ENCODE measurements at regions not wholly inside any gene's neighbourhood (a gene's known extent, or its start where the extent isn't known, plus 50 kb on each side); places are given as distances from the start of the nearest gene placed in this dataset.

DNA sequence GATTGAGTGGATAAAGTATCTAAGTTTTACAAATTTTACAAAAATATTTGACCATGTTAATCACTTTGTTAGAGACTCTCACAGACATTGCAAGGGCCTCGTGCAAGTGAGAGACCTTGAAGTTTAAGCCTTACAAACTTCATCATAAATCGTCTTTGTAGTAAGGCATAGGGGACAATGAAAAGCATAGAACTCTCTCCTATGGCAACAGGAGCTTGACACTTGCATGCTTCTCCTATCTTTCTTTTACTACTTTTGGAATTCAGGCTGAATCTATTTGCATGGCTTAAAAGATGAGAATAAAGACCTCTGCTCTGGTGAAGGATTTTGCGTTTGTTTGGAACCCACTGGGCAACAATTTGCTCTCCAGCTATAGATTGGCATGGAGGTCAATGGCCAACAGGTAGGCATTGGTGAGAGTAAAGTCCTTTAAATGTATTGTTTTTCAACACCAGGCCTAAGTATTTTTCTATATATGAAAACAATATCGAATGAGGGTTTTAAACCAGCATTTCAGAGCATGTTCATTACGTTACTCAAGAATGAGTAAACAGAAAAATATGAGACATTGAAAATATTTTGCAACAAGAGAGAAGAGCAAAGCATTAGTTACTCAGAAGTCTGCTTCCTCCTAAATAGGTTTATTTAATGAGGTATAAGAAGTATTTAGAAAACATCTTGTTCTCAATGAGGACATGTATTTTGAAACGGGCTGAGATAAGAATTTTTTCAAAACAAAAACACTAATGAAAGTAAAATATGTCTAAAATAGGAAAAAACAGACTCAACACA is 192.2 kb downstream of the TGFB2 start:
- ChIA-PET CTCF (ENCODE audit: partially characterized antibody) (interaction anchor here (0.9 to 1.0 kb wide), 2 partner anchors 16 to 172 kb away, joined by 3 read pairs; no protein-coding TSS in a partner anchor), POLR2A (ENCODE audit: partially characterized antibody) (no interaction called here)
- no peaks in the 10 kb centered on the region for H3K23me2 ChIP-seq (ENCODE audit: low read depth, low read length)
- H3K36me3 ChIP-seq (ENCODE audit: control insufficient read depth in 2 of 4, insufficient read depth in 4 of 4, low read length in 3 of 4) = no peaks in the 10 kb centered on the region
- WGBS, 2 experiments (ENCODE audit: extremely low coverage in 1 of 2, insufficient coverage in 1 of 2, insufficient read length in 1 of 2, insufficient replicate concordance in 2 of 2, low coverage in 1 of 2, low lambda C conversion rate in 2 of 2, missing lambda C conversion rate in 1 of 2) = 81% methylated on average over 6 of the region's 6 CpGs; no CpG with 5 or more reads in 1 of the 2 experiments
- no peaks in the 10 kb centered on the region for H3K79me1 ChIP-seq (ENCODE audit: low read depth, low read length)
- no peaks in the 10 kb centered on the region for H3K79me2 ChIP-seq (ENCODE audit: control insufficient read depth in 1 of 2, insufficient read depth in 2 of 2, low read length in 2 of 2)
- H3K23ac ChIP-seq (ENCODE audit: insufficient read length) = no peak overlapping the region
- DNase-seq (ENCODE audit: low read depth in 1 of 2, low spot score in 2 of 2) (no peak), FAIRE-seq (no peak)
- H3K4me3 ChIP-seq (ENCODE audit: extremely low read depth in 1 of 4, insufficient read depth in 2 of 4, low read depth in 3 of 4, low read length in 4 of 4) = no peak overlapping the region
- no peak for TF ChIP-seq CHD1 (IDR thresholded peaks at IDR 0.05; ENCODE audit: low read depth, low read length)
- H4K20me1 ChIP-seq (replicated peaks in 1 of 2; ENCODE audit: control insufficient read depth in 1 of 2, insufficient read depth in 2 of 2, low read length in 2 of 2) = no peaks in the 10 kb centered on the region
- H3K4me2 ChIP-seq (ENCODE audit: insufficient read depth in 1 of 2, low read depth in 2 of 2, low read length in 2 of 2) = no peak overlapping the region; a peak in 1 of 4 replicates
- no peak overlapping the region for H2AK5ac ChIP-seq (ENCODE audit: low read depth, low read length)
- H2BK20ac ChIP-seq (ENCODE audit: low read length) = no peak overlapping the region
- no peak overlapping the region for H3K14ac ChIP-seq (ENCODE audit: insufficient read length)
- H3K27me3 ChIP-seq (replicated peaks in 1 of 4; ENCODE audit: control insufficient read depth in 3 of 4, extremely low read depth in 1 of 4, insufficient read depth in 3 of 4, low read length in 3 of 4) = no peaks in the 10 kb centered on the region
- H4K5ac ChIP-seq (ENCODE audit: insufficient read length, low read depth, low read length) = no peak overlapping the region
- H3K18ac ChIP-seq (ENCODE audit: extremely low read depth, low read length) = no peak overlapping the region
- no peak overlapping the region for H4K91ac ChIP-seq (replicated peaks; ENCODE audit: insufficient read length, low read length)
- no peak overlapping the region for H2AFZ ChIP-seq (ENCODE audit: low read length)
- no peak overlapping the region for H3K27ac ChIP-seq (ENCODE audit: low read depth, low read length)
- H3K9ac ChIP-seq (replicated peaks in 1 of 4; ENCODE audit: extremely low read depth in 1 of 4, low read depth in 3 of 4, low read length in 3 of 4) = no peak overlapping the region
- H3K4ac ChIP-seq (replicated peaks; ENCODE audit: insufficient read length, low read depth, low read length) = no peak overlapping the region
- H3K56ac ChIP-seq (replicated peaks; ENCODE audit: insufficient read length, low read depth, low read length) = no peak overlapping the region
- no peaks in the 10 kb centered on the region for H3K9me3 ChIP-seq (ENCODE audit: insufficient read depth in 2 of 2, low read depth in 1 of 2, low read length in 1 of 2)
- H2BK120ac ChIP-seq (replicated peaks; ENCODE audit: low read depth, low read length) = no peak overlapping the region
- 0 out of 7 replicates have a peak, but pooled peaks cover 0 to 3% (median 0%) of the 10 kb centered on the region in 4 experiments for H3K4me1 ChIP-seq (replicated peaks in 1 of 4; ENCODE audit: control insufficient read depth in 3 of 4, insufficient read depth in 4 of 4, low read length in 3 of 4)
- H2BK12ac ChIP-seq (ENCODE audit: low read depth, low read length) = no peak overlapping the region
- H2BK15ac ChIP-seq (ENCODE audit: low read length) = no peak overlapping the region
- H2BK5ac ChIP-seq (ENCODE audit: low read depth, low read length) = no peak overlapping the region
- no peak overlapping the region for H4K8ac ChIP-seq (ENCODE audit: extremely low read depth, insufficient read depth, low read length)
